GM12878 (cell line): ENCODE measurements at regions not wholly inside any gene's neighbourhood (a gene's known extent, or its start where the extent isn't known, plus 50 kb on each side); places are given as distances from the start of the nearest gene placed in this dataset.

Experiments
- ATAC-seq: fragments of 200-7000 bp; cut with Tn5 transposase; 3 replicates; pipeline ENCODE4 v1.9.1; 2020; ENCODE audit warnings: mild to moderate bottlenecking, moderate library complexity
- BruUV-seq: library from RNA; stranded (reverse); fragments of 400-500 nt; replicated peaks from 2 replicates; lab custom pipeline; 2021; lab: Mats Ljungman, UMichigan
- CTCF ChIA-PET: fragments of 300-600 bp; sonication (Branson Sonifier 250); formaldehyde crosslinking; extraction: SDS; loops from one replicate; lab custom pipeline; 2021; ENCODE audit warnings: inconsistent platforms; lab: Yijun Ruan, JAX
- POLR2A ChIA-PET: fragments of 350-600 bp; formaldehyde crosslinking; extraction: SDS; loops from one replicate; lab custom pipeline; 2021; ENCODE audit warnings: inconsistent platforms; lab: Charles Lee
- RAD21 ChIA-PET: fragments of 300-600 bp; sonication (Branson Sonifier 250); formaldehyde crosslinking; loops from one replicate; lab custom pipeline; 2023; ENCODE audit warnings: antibody characterized with exemption; ENCODE audit not compliant: unreplicated experiment; lab: Charles Lee
- SMC1A ChIA-PET: fragments of 300-600 bp; sonication (Branson Sonifier 250); formaldehyde crosslinking; loops from one replicate; lab custom pipeline; 2023; ENCODE audit not compliant: unreplicated experiment, uncharacterized antibody; lab: Charles Lee
- DNase-seq: peaks from one replicate; pipeline ENCODE4 v3.0.0-alpha.2; 2011; ENCODE audit warnings: low read depth, low spot score
- FAIRE-seq: peaks from 3 replicates; lab custom pipeline; 2011; peaks lifted over from hg19 to GRCh38; lab: Jason Lieb, UNC
- H2AFZ ChIP-seq: 2 replicates; pipeline ENCODE4 v1.6.0; 2011; ENCODE audit warnings: low read depth, low read length, control low read depth; ENCODE audit not compliant: control insufficient read depth
- H3K27ac ChIP-seq: 2 replicates; pipeline ENCODE4 v1.5.1; 2011; ENCODE audit warnings: control low read depth; ENCODE audit not compliant: control insufficient read depth, insufficient read depth
- H3K27me3 ChIP-seq, 2 experiments: replicated peaks in 1 of 2; 2 replicates each; pipeline versions ENCODE4 v1.6.0 to v1.6.1; 2011; ENCODE audit warnings: low read length in 1 of 2; ENCODE audit not compliant: control insufficient read depth in 2 of 2, insufficient read depth in 2 of 2
- H3K36me3 ChIP-seq, 2 experiments: 2 replicates each; pipeline ENCODE4 v1.5.1; 2011; ENCODE audit warnings: low read length in 1 of 2; ENCODE audit not compliant: control insufficient read depth in 2 of 2, insufficient read depth in 2 of 2
- H3K4me1 ChIP-seq: 2 replicates; pipeline ENCODE4 v1.6.1; 2011; ENCODE audit warnings: mild to moderate bottlenecking, low read length, moderate library complexity, mixed read lengths; ENCODE audit not compliant: control insufficient read depth, insufficient read depth
- H3K4me2 ChIP-seq: 2 replicates; pipeline ENCODE4 v1.6.0; 2011; ENCODE audit warnings: control low read depth; ENCODE audit not compliant: control insufficient read depth, insufficient read depth
- H3K4me3 ChIP-seq: fragments of 200-600 bp; sonication (generic); 2 replicates; pipeline ENCODE4 v1.5.1; 2016
- H3K79me2 ChIP-seq: 2 replicates; pipeline ENCODE4 v1.6.0; 2011; ENCODE audit warnings: low read length; ENCODE audit not compliant: control insufficient read depth, insufficient read depth
- H3K9ac ChIP-seq: 2 replicates; pipeline ENCODE4 v1.8.0; 2011; ENCODE audit warnings: low read length, control low read depth, mixed read lengths; ENCODE audit not compliant: control insufficient read depth, insufficient read depth
- H3K9me3 ChIP-seq: replicated peaks from 3 replicates; pipeline ENCODE4 v1.5.1; 2011; ENCODE audit warnings: mild to moderate bottlenecking, low read length; ENCODE audit not compliant: control insufficient read depth, insufficient read depth
- H4K20me1 ChIP-seq: 2 replicates; pipeline ENCODE4 v1.6.0; 2011; ENCODE audit not compliant: control insufficient read depth, insufficient read depth
- ASH2L ChIP-seq: fragments of 300-600, 200-600 bp; sonication (generic); IDR thresholded peaks from 2 replicates; pipeline ENCODE4 v1.6.1; 2017; ENCODE audit warnings: low read depth, mild to moderate bottlenecking, borderline replicate concordance
- CBX3 ChIP-seq: fragments of 200-600 bp; sonication (generic); IDR thresholded peaks from 2 replicates; pipeline ENCODE4 v1.6.1; 2016; ENCODE audit warnings: low read depth, borderline replicate concordance
- CHD2 ChIP-seq: IDR thresholded peaks from 2 replicates; pipeline ENCODE4 v1.6.1; 2011; ENCODE audit warnings: low read depth, low read length, improper control_type of control experiment, borderline replicate concordance
- HDGF ChIP-seq: fragments of 450-650 bp; IDR thresholded peaks from 2 replicates; pipeline ENCODE4 v1.6.1; 2016; ENCODE audit warnings: antibody characterized with exemption
- IKZF1 ChIP-seq: fragments of 450-650 bp; conservative IDR thresholded peaks from 2 replicates; pipeline ENCODE4 v1.6.1; 2017; ENCODE audit warnings: antibody characterized with exemption, mild to moderate bottlenecking
- MYC ChIP-seq: IDR thresholded peaks from 2 replicates; pipeline ENCODE4 v1.6.1; 2011; ENCODE audit warnings: mild to moderate bottlenecking, low read length, moderate library complexity, inconsistent platforms; ENCODE audit not compliant: insufficient read depth, insufficient replicate concordance, insufficient read length, severe bottlenecking
- NR2C2 ChIP-seq: IDR thresholded peaks from 2 replicates; pipeline ENCODE4 v1.6.1; 2011; ENCODE audit warnings: borderline replicate concordance, low read depth; ENCODE audit not compliant: control insufficient read depth, insufficient read length
- POLR2AphosphoS5 ChIP-seq: IDR thresholded peaks from 2 replicates; pipeline ENCODE4 v1.6.1; 2011; ENCODE audit warnings: mild to moderate bottlenecking, low read length, inconsistent platforms
- RELA ChIP-seq: fragments of 450-650 bp; IDR thresholded peaks from 2 replicates; pipeline ENCODE4 v1.8.0; 2014; ENCODE audit warnings: borderline replicate concordance; ENCODE audit not compliant: partially characterized antibody
- ZNF274 ChIP-seq: IDR thresholded peaks from one replicate; pipeline ENCODE4 v1.8.0; 2011; ENCODE audit not compliant: insufficient read length, insufficient read depth
- WGBS: methylation state at CpG from one replicate; pipeline ENCODE4 v1.1.6; 2016; ENCODE audit warnings: low lambda C conversion rate; ENCODE audit not compliant: insufficient replicate concordance, insufficient coverage; ENCODE audit errors: missing lambda C conversion rate; 5-methylcytosine and 5-hydroxymethylcytosine counted together
- in situ Hi-C: fragments of 300-500 bp; cut with MboI; formaldehyde crosslinking; loops from 9 replicates; pipeline ENCODE4 v1.14.3; 2018; ENCODE audit warnings: mixed read lengths
- intact Hi-C: fragments of 100-400 bp; cut with micrococcal nuclease; formaldehyde crosslinking; loops from one replicate; pipeline ENCODE4 v1.14.2; 2022; ENCODE audit not compliant: unreplicated experiment
- TF ChIP-seq, protein P1 (sequence below): fragments of 450-650 bp; IDR thresholded peaks from 2 replicates; pipeline ENCODE4 v1.6.1; 2017; ENCODE audit warnings: mild to moderate bottlenecking
- TF ChIP-seq, protein P2 (sequence below): fragments of 450-650 bp; IDR thresholded peaks from 2 replicates; pipeline ENCODE4 v1.6.1; 2014; ENCODE audit warnings: mild to moderate bottlenecking
- TF ChIP-seq, protein P3 (sequence below): fragments of 450-650 bp; IDR thresholded peaks from 2 replicates; pipeline ENCODE4 v1.6.1; 2016; ENCODE audit warnings: mild to moderate bottlenecking
- TF ChIP-seq, protein P4 (sequence below): fragments of 150-350 bp; IDR thresholded peaks from 2 replicates; pipeline ENCODE4 v1.6.1; 2016; ENCODE audit warnings: low read depth, low read length
- TF ChIP-seq, protein P5 (sequence below): IDR thresholded peaks from 2 replicates; pipeline ENCODE4 v1.6.1; 2011; ENCODE audit warnings: borderline replicate concordance, low read depth, mild to moderate bottlenecking, moderate library complexity, mixed read lengths, low read length; ENCODE audit not compliant: insufficient read depth; ENCODE audit errors: extremely low read length

DNA sequence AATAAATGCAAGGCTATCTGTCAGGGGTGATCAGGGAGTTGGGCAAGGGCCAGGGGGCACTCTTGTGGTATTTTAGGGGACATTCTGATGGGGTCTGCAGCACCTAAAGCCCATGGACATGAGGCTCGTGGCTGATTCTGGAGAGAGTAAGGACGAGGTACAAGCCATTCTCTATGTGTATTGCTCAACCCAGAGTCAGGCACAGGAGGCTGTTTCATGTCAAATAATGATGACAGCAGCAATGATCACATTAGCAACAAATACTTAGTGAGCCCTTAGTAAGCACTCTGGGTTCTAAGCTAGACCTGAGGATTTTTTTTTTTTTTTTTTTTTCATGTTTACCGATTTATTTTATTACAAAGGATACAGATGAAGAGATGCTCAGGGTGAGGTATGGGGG is 83.5 kb upstream of the THY1 start:
- no peak for ATAC-seq
- RAD21 ChIA-PET = no interaction called here
- H2AFZ ChIP-seq = no peak overlapping the region
- H3K27ac ChIP-seq = no peak overlapping the region
- 0% methylated on average over 2 of the region's 3 CpGs for WGBS
- H3K79me2 ChIP-seq = no peaks in the 10 kb centered on the region
- TF ChIP-seq HDGF (no peak), CHD2 (no peak), ASH2L (no peak), MYC (no peak), POLR2AphosphoS5 (no peak), NR2C2 (no peak), CBX3 (no peak), IKZF1 (no peak), RELA (no peak), ZNF274 (no peak)
- TF ChIP-seq, protein P1, sequence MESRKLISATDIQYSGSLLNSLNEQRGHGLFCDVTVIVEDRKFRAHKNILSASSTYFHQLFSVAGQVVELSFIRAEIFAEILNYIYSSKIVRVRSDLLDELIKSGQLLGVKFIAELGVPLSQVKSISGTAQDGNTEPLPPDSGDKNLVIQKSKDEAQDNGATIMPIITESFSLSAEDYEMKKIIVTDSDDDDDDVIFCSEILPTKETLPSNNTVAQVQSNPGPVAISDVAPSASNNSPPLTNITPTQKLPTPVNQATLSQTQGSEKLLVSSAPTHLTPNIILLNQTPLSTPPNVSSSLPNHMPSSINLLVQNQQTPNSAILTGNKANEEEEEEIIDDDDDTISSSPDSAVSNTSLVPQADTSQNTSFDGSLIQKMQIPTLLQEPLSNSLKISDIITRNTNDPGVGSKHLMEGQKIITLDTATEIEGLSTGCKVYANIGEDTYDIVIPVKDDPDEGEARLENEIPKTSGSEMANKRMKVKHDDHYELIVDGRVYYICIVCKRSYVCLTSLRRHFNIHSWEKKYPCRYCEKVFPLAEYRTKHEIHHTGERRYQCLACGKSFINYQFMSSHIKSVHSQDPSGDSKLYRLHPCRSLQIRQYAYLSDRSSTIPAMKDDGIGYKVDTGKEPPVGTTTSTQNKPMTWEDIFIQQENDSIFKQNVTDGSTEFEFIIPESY = no peak
- TF ChIP-seq, protein P2, sequence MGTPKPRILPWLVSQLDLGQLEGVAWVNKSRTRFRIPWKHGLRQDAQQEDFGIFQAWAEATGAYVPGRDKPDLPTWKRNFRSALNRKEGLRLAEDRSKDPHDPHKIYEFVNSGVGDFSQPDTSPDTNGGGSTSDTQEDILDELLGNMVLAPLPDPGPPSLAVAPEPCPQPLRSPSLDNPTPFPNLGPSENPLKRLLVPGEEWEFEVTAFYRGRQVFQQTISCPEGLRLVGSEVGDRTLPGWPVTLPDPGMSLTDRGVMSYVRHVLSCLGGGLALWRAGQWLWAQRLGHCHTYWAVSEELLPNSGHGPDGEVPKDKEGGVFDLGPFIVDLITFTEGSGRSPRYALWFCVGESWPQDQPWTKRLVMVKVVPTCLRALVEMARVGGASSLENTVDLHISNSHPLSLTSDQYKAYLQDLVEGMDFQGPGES = no peak
- TF ChIP-seq, protein P3, sequence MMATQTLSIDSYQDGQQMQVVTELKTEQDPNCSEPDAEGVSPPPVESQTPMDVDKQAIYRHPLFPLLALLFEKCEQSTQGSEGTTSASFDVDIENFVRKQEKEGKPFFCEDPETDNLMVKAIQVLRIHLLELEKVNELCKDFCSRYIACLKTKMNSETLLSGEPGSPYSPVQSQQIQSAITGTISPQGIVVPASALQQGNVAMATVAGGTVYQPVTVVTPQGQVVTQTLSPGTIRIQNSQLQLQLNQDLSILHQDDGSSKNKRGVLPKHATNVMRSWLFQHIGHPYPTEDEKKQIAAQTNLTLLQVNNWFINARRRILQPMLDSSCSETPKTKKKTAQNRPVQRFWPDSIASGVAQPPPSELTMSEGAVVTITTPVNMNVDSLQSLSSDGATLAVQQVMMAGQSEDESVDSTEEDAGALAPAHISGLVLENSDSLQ = no peak
- TF ChIP-seq, protein P4, sequence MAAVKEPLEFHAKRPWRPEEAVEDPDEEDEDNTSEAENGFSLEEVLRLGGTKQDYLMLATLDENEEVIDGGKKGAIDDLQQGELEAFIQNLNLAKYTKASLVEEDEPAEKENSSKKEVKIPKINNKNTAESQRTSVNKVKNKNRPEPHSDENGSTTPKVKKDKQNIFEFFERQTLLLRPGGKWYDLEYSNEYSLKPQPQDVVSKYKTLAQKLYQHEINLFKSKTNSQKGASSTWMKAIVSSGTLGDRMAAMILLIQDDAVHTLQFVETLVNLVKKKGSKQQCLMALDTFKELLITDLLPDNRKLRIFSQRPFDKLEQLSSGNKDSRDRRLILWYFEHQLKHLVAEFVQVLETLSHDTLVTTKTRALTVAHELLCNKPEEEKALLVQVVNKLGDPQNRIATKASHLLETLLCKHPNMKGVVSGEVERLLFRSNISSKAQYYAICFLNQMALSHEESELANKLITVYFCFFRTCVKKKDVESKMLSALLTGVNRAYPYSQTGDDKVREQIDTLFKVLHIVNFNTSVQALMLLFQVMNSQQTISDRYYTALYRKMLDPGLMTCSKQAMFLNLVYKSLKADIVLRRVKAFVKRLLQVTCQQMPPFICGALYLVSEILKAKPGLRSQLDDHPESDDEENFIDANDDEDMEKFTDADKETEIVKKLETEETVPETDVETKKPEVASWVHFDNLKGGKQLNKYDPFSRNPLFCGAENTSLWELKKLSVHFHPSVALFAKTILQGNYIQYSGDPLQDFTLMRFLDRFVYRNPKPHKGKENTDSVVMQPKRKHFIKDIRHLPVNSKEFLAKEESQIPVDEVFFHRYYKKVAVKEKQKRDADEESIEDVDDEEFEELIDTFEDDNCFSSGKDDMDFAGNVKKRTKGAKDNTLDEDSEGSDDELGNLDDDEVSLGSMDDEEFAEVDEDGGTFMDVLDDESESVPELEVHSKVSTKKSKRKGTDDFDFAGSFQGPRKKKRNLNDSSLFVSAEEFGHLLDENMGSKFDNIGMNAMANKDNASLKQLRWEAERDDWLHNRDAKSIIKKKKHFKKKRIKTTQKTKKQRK = no peak
- TF ChIP-seq, protein P5, sequence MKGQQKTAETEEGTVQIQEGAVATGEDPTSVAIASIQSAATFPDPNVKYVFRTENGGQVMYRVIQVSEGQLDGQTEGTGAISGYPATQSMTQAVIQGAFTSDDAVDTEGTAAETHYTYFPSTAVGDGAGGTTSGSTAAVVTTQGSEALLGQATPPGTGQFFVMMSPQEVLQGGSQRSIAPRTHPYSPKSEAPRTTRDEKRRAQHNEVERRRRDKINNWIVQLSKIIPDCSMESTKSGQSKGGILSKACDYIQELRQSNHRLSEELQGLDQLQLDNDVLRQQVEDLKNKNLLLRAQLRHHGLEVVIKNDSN = no peak
- TF ChIP-seq, all 136 proteins: peak for 0
- Histone ChIP-seq H4K20me1 (no peaks in the 10 kb centered on the region), H3K4me3 (no peak overlapping the region), H3K27me3 (no peaks in the 10 kb centered on the region; a peak in 1 of 4 replicates), H3K9ac (no peak overlapping the region), H3K36me3 (no peaks in the 10 kb centered on the region), H3K4me2 (no peak overlapping the region), H3K9me3 (no peaks in the 10 kb centered on the region; the same call in 2 of the 3 replicates), H3K4me1 (peaks cover 9% of the 10 kb centered on the region; the same call in 1 of the 2 replicates)
- ChIA-PET CTCF (interaction anchor here (0.8 kb wide), 1 partner anchor 28 kb away, joined by 4 read pairs; no protein-coding TSS in a partner anchor), POLR2A (interaction anchor here (0.6 kb wide), 1 partner anchor 343 kb away, joined by 5 read pairs; no protein-coding TSS in a partner anchor), SMC1A (interaction anchor here (0.6 kb wide), 1 partner anchor 60 kb away, joined by 5 read pairs; no protein-coding TSS in a partner anchor)
- no TSS peak for BruUV-seq
- DNase-seq (no peak), FAIRE-seq (no peak)
- in situ Hi-C loops = no loop called here
- intact Hi-C loops = no loop called here
